Testis (tissue), 2 donors: ENCODE measurements at regions not wholly inside any gene's neighbourhood (a gene's known extent, or its start where the extent isn't known, plus 50 kb on each side); places are given as distances from the start of the nearest gene placed in this dataset.
"Not testable (repeated sequence)": the region's sequence is repeated elsewhere in the genome, so short reads cannot be mapped to it uniquely, and the experiment has no call there.

ENCODE experiments used
- DNase-seq: peaks from one replicate; pipeline ENCODE4 v3.0.0-alpha.2; 2019
- H3K27ac ChIP-seq, 2 donors: fragments of 200-600 bp; sonication (generic); one replicate each; pipeline ENCODE4 v1.5.1; 2019
- H3K27me3 ChIP-seq: fragments of 200-600 bp; sonication (generic); one replicate; pipeline ENCODE4 v1.5.1; 2019
- H3K36me3 ChIP-seq: fragments of 200-600 bp; sonication (generic); one replicate; pipeline ENCODE4 v1.5.1; 2017; ENCODE audit warnings: low read depth; ENCODE audit errors: missing control alignments
- H3K4me1 ChIP-seq: fragments of 200-600 bp; sonication (generic); one replicate; pipeline ENCODE4 v1.5.1; 2019
- H3K4me3 ChIP-seq, 2 donors: fragments of 200-600 bp; sonication (generic); one replicate each; pipeline ENCODE4 v1.5.1; 2017 to 2019
- H3K9me3 ChIP-seq: fragments of 200-600 bp; sonication (generic); one replicate; pipeline ENCODE4 v1.5.1; 2017
- CTCF ChIP-seq, 3 experiments: fragments of 450-650 bp in 2 of 3; fragments of 200-600 bp in 1 of 3; sonication (generic) in 1 of 3; IDR thresholded peaks; one replicate each; pipeline ENCODE4 v1.5.1; 2016 to 2019; ENCODE audit warnings: antibody characterized with exemption in 3 of 3, mild to moderate bottlenecking in 2 of 3, moderate library complexity in 1 of 3
- POLR2A ChIP-seq: fragments of 450-650 bp; IDR thresholded peaks from one replicate; pipeline ENCODE4 v1.6.1; 2017; ENCODE audit warnings: antibody characterized with exemption, mild to moderate bottlenecking, moderate library complexity
- WGBS, 2 donors: methylation state at CpG; one replicate each; pipeline ENCODE4 v1.1.5; 2018; 5-methylcytosine and 5-hydroxymethylcytosine counted together
- intact Hi-C: fragments of 100-400 bp; cut with DNase I; formaldehyde crosslinking; loops from one replicate; pipeline ENCODE4 v1.15.1; 2023; ENCODE audit warnings: low total_unique reads

GRCh38 chr17:70324031-70324430, 154.7 kb downstream of the KCNJ2 start:
- Histone ChIP-seq H3K36me3 (no peaks in the 10 kb centered on the region), H3K27ac (no peak overlapping the region), H3K27me3 (no peaks in the 10 kb centered on the region), H3K4me3 (no peak overlapping the region), H3K9me3 (no peaks in the 10 kb centered on the region), H3K4me1 (no peaks in the 10 kb centered on the region)
- DNase-seq, result no peak
- WGBS, 2 donors, result 84 to 89% methylated on average over 1 of the region's 1 CpG
- intact Hi-C loops, result no loop called here
- TF ChIP-seq POLR2A (no peak), CTCF (IDR thresholded peaks at IDR 0.05) (no peak)

GRCh38 chr17:70327279-70327678, 157.9 kb downstream of the KCNJ2 start:
- TF ChIP-seq POLR2A (no peak), CTCF (IDR thresholded peaks at IDR 0.05) (no peak)
- no peaks in the 10 kb centered on the region for H3K4me1 ChIP-seq
- WGBS, 2 donors, result 88 to 89% methylated on average over 1 of the region's 1 CpG
- no peak for DNase-seq
- no peaks in the 10 kb centered on the region for H3K36me3 ChIP-seq
- H3K27me3 ChIP-seq, result no peaks in the 10 kb centered on the region
- no peaks in the 10 kb centered on the region for H3K9me3 ChIP-seq
- no peak overlapping the region for H3K27ac ChIP-seq
- intact Hi-C loops, result no loop called here
- H3K4me3 ChIP-seq, result no peak overlapping the region

- H3K27me3 ChIP-seq, result no peaks in the 10 kb centered on the region
- TF ChIP-seq CTCF (IDR thresholded peaks at IDR 0.05), result no peak
- TF ChIP-seq POLR2A, result no peak
- no peaks in the 10 kb centered on the region for H3K4me1 ChIP-seq
- no peak for DNase-seq
- no peaks in the 10 kb centered on the region for H3K36me3 ChIP-seq
- WGBS, 2 donors, result 77 to 82% methylated on average over 10 of the region's 10 CpGs
- H3K4me3 ChIP-seq, result no peak overlapping the region
- intact Hi-C loops, result no loop called here
- no peak overlapping the region for H3K27ac ChIP-seq
- H3K9me3 ChIP-seq, result no peaks in the 10 kb centered on the region
Measured at GRCh38 chr17:70327723-70328122, 158.4 kb downstream of the KCNJ2 start.

- Histone ChIP-seq H3K27ac (no peak overlapping the region), H3K27me3 (no peaks in the 10 kb centered on the region), H3K4me1 (no peaks in the 10 kb centered on the region), H3K4me3 (no peak overlapping the region), H3K36me3 (no peaks in the 10 kb centered on the region), H3K9me3 (no peaks in the 10 kb centered on the region)
- no peak for TF ChIP-seq CTCF (IDR thresholded peaks at IDR 0.05)
- no peak for TF ChIP-seq POLR2A
- no peak for DNase-seq
- intact Hi-C loops, result no loop called here
- WGBS, 2 donors, result 83 to 86% methylated on average over 2 of the region's 2 CpGs
Measured at GRCh38 chr17:70329721-70330120, 160.4 kb downstream of the KCNJ2 start.

- H3K27me3 ChIP-seq, H3K9me3 ChIP-seq, H3K36me3 ChIP-seq, H3K4me1 ChIP-seq, intact Hi-C loops, DNase-seq, H3K27ac ChIP-seq, H3K4me3 ChIP-seq: not testable (repeated sequence)
- 90 to 93% methylated on average over 1 of the region's 1 CpG for WGBS, 2 donors
Measured at GRCh38 chr17:70331066-70331465, 161.7 kb downstream of the KCNJ2 start.
